GM18505 (cell line): ENCODE measurements at regions not wholly inside any gene's neighbourhood (a gene's known extent, or its start where the extent isn't known, plus 50 kb on each side); places are given as distances from the start of the nearest gene placed in this dataset.
"Not testable (repeated sequence)": the region's sequence is repeated elsewhere in the genome, so short reads cannot be mapped to it uniquely, and the experiment has no call there.

Source experiments
- ATAC-seq: cut with Tn5 transposase; IDR thresholded peaks from one replicate; pipeline ENCODE4 v1.9.1; 2021; ENCODE audit not compliant: unreplicated experiment
- POLR2A ChIP-seq: IDR thresholded peaks from 4 replicates; pipeline ENCODE4 v1.6.1; 2011; ENCODE audit warnings: borderline replicate concordance; ENCODE audit not compliant: insufficient read depth, insufficient read length; ENCODE audit errors: extremely low read depth

- no peak for ATAC-seq
- TF ChIP-seq POLR2A, result no peak
Observed at GRCh38 chr2:43003702-43004101, 211.3 kb upstream of the HAAO start.

- no peak for ATAC-seq
- TF ChIP-seq POLR2A, result no peak
Observed at GRCh38 chr2:43001787-43002468, 209.5 kb upstream of the HAAO start.

- no peak for ATAC-seq
- no peak for TF ChIP-seq POLR2A
Observed at GRCh38 chr2:43001055-43001378, 208.6 kb upstream of the HAAO start.

GRCh38 chr2:43000242-43001054 is 208.1 kb upstream of the HAAO start:
- no peak for TF ChIP-seq POLR2A
- no peak for ATAC-seq

- TF ChIP-seq POLR2A, result no peak
- no peak for ATAC-seq
Observed at GRCh38 chr2:42999856-43000241, 207.5 kb upstream of the HAAO start.

GRCh38 chr2:42999391-42999841 is 207.0 kb upstream of the HAAO start:
- no peak for TF ChIP-seq POLR2A
- ATAC-seq, result no peak

- no peak for TF ChIP-seq POLR2A
- ATAC-seq, result no peak
Observed at GRCh38 chr2:42998721-42999120, 206.3 kb upstream of the HAAO start.

- no peak for TF ChIP-seq POLR2A
Observed at GRCh38 chr2:42996528-42996927, 204.1 kb upstream of the HAAO start.

GRCh38 chr2:42995752-42996422 is 203.5 kb upstream of the HAAO start:
- ATAC-seq, result no peak
- TF ChIP-seq POLR2A, result no peak

More at GRCh38 chr2:42996528-42996927, 204.1 kb upstream of the HAAO start:
- no peak for ATAC-seq

- not testable (repeated sequence) for ATAC-seq
Observed at GRCh38 chr2:42989283-42990081, 197.1 kb upstream of the HAAO start.

GRCh38 chr2:42988055-42988454 is 195.7 kb upstream of the HAAO start:
- not testable (repeated sequence) for ATAC-seq

GRCh38 chr2:42987112-42987922 is 194.9 kb upstream of the HAAO start:
- no peak for TF ChIP-seq POLR2A

More at GRCh38 chr2:42987112-42987922, 194.9 kb upstream of the HAAO start:
- ATAC-seq, result no peak
